Thoracic aorta (tissue), 2 donors: ENCODE measurements at regions not wholly inside any gene's neighbourhood (a gene's known extent, or its start where the extent isn't known, plus 50 kb on each side); places are given as distances from the start of the nearest gene placed in this dataset.

Experiments used
- ATAC-seq: fragments of 150-250 bp; one replicate; pipeline ENCODE4 v1.8.0; 2017; ENCODE audit warnings: low read depth; ENCODE audit not compliant: insufficient number of reproducible peaks, low FRiP score
- DNase-seq: peaks from one replicate; pipeline ENCODE4 v3.0.0-alpha.2; 2020; ENCODE audit warnings: low spot score
- H3K27ac ChIP-seq, 2 donors: fragments of 200-600 bp; sonication (generic); 1 replicate in 1 of 2; 2 replicates in 1 of 2; pipeline ENCODE4 v1.5.1; 2016; ENCODE audit warnings: mild to moderate bottlenecking in 2 of 2, moderate library complexity in 2 of 2
- H3K27me3 ChIP-seq: fragments of 200-600 bp; sonication (generic); replicated peaks from 2 replicates; pipeline ENCODE4 v1.6.0; 2016; ENCODE audit warnings: mild to moderate bottlenecking; ENCODE audit not compliant: insufficient read depth
- H3K36me3 ChIP-seq: fragments of 200-600 bp; sonication (generic); one replicate; pipeline ENCODE4 v1.5.1; 2016
- H3K4me1 ChIP-seq, 2 donors: fragments of 200-600 bp; sonication (generic); 1 replicate in 1 of 2; 2 replicates in 1 of 2; pipeline versions ENCODE4 v1.5.1 to v1.6.0; 2016; ENCODE audit warnings: low read depth in 2 of 2, mild to moderate bottlenecking in 1 of 2; ENCODE audit not compliant: control insufficient read depth in 1 of 2
- H3K4me3 ChIP-seq: fragments of 200-600 bp; sonication (generic); 2 replicates; pipeline ENCODE4 v1.5.1; 2016; ENCODE audit warnings: mild to moderate bottlenecking
- H3K9me3 ChIP-seq: fragments of 200-600 bp; sonication (generic); 2 replicates; pipeline ENCODE4 v1.5.1; 2016
- CTCF ChIP-seq: fragments of 200-600 bp; sonication (generic); IDR thresholded peaks from one replicate; pipeline ENCODE4 v1.5.1; 2019; ENCODE audit warnings: antibody characterized with exemption

- H3K4me1 ChIP-seq: no peaks in the 10 kb centered on the region
- H3K4me3 ChIP-seq: no peak overlapping the region
- H3K27me3 ChIP-seq: no peaks in the 10 kb centered on the region
- no peak for DNase-seq
- no peaks in the 10 kb centered on the region for H3K9me3 ChIP-seq
- TF ChIP-seq CTCF: no peak
- no peaks in the 10 kb centered on the region for H3K36me3 ChIP-seq
- ATAC-seq: no peak
- no peak overlapping the region for H3K27ac ChIP-seq
Observed at GRCh38 chr10:80896959-80897358, 359.3 kb downstream of the SH2D4B start.

GRCh38 chr10:80900661-80901060 lies 363.0 kb downstream of the SH2D4B start:
- H3K27me3 ChIP-seq: no peaks in the 10 kb centered on the region
- no peak for TF ChIP-seq CTCF
- H3K4me1 ChIP-seq: no peaks in the 10 kb centered on the region
- no peak overlapping the region for H3K4me3 ChIP-seq
- H3K9me3 ChIP-seq: no peaks in the 10 kb centered on the region
- H3K27ac ChIP-seq: no peak overlapping the region
- ATAC-seq (no peak), DNase-seq (no peak)
- H3K36me3 ChIP-seq: no peaks in the 10 kb centered on the region

- no peak overlapping the region for H3K27ac ChIP-seq
- no peaks in the 10 kb centered on the region for H3K9me3 ChIP-seq
- no peak for TF ChIP-seq CTCF
- no peaks in the 10 kb centered on the region for H3K4me1 ChIP-seq
- H3K4me3 ChIP-seq: no peak overlapping the region
- ATAC-seq: no peak
- no peaks in the 10 kb centered on the region for H3K27me3 ChIP-seq
- no peaks in the 10 kb centered on the region for H3K36me3 ChIP-seq
- no peak for DNase-seq
Observed at GRCh38 chr10:80908611-80909010, 370.9 kb downstream of the SH2D4B start.

GRCh38 chr10:80909254-80909653 lies 371.6 kb downstream of the SH2D4B start:
- ATAC-seq: no peak
- Histone ChIP-seq H3K4me3 (no peak overlapping the region), H3K9me3 (no peaks in the 10 kb centered on the region), H3K27ac (no peak overlapping the region), H3K4me1 (no peaks in the 10 kb centered on the region), H3K36me3 (no peaks in the 10 kb centered on the region), H3K27me3 (no peaks in the 10 kb centered on the region)
- no peak for TF ChIP-seq CTCF
- DNase-seq: no peak

GRCh38 chr10:80917636-80918035 lies 379.9 kb downstream of the SH2D4B start:
- Histone ChIP-seq H3K27ac (no peak overlapping the region), H3K4me1 (no peaks in the 10 kb centered on the region), H3K27me3 (no peaks in the 10 kb centered on the region), H3K36me3 (no peaks in the 10 kb centered on the region), H3K4me3 (no peak overlapping the region), H3K9me3 (no peaks in the 10 kb centered on the region)
- ATAC-seq (no peak), DNase-seq (no peak)
- no peak for TF ChIP-seq CTCF
